ENCODE measurements at regions not wholly inside any gene's neighbourhood (a gene's known extent, or its start where the extent isn't known, plus 50 kb on each side); places are given as distances from the start of the nearest gene placed in this dataset.
"Not testable (repeated sequence)": the region's sequence is repeated elsewhere in the genome, so short reads cannot be mapped to it uniquely, and the experiment has no call there.

DNA sequence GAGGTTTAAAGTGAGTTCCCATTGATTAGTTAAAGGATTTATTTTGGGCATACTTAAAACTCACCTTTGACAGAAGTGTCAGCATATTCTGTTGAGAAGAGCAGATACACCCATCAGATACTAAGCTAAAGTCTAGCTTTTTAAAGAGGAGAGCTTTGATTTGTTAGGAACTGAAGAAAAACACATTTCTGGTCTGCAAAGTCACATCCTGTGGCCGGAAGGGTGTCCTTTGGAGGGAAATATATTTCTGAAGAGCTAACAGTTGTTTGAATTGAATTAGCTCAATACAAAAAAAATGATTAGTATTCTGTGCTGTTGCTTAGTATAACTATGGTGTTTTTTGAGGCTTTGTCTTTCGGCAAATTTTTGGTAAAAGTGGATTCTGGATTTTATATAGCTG is 302.7 kb downstream of the RFPL4B start:
- Mint-ChIP-seq H3K4me3 (no peak overlapping the region), H3K9me3 (no peaks in the 10 kb centered on the region), H3K27ac (no peak overlapping the region), H3K27me3 (no peaks in the 10 kb centered on the region), H3K36me3 (ENCODE audit: low read depth) (no peaks in the 10 kb centered on the region), H3K4me1 (ENCODE audit: low read depth) (no peaks in the 10 kb centered on the region)
- no peak for DNase-seq

- H3K36me3 Mint-ChIP-seq (ENCODE audit: low read depth): no peaks in the 10 kb centered on the region
- no peaks in the 10 kb centered on the region for H3K9me3 Mint-ChIP-seq
- no peak overlapping the region for H3K4me3 Mint-ChIP-seq
- no peak for DNase-seq
- H3K27ac Mint-ChIP-seq: no peak overlapping the region
- no peaks in the 10 kb centered on the region for H3K4me1 Mint-ChIP-seq (ENCODE audit: low read depth)
- H3K27me3 Mint-ChIP-seq: no peaks in the 10 kb centered on the region
Measured at GRCh38 chr6:112651239-112651638, 304.1 kb downstream of the RFPL4B start.

- Mint-ChIP-seq H3K9me3 (no peaks in the 10 kb centered on the region), H3K27me3 (no peaks in the 10 kb centered on the region), H3K36me3 (ENCODE audit: low read depth) (no peaks in the 10 kb centered on the region), H3K4me3 (no peak overlapping the region), H3K27ac (no peak overlapping the region), H3K4me1 (ENCODE audit: low read depth) (no peaks in the 10 kb centered on the region)
- DNase-seq: no peak
Measured at GRCh38 chr6:112659912-112660311, 312.8 kb downstream of the RFPL4B start.

GRCh38 chr6:112660626-112661025 is 313.5 kb downstream of the RFPL4B start:
- Mint-ChIP-seq H3K9me3 (no peaks in the 10 kb centered on the region), H3K27me3 (no peaks in the 10 kb centered on the region), H3K36me3 (ENCODE audit: low read depth) (no peaks in the 10 kb centered on the region), H3K4me3 (no peak overlapping the region), H3K4me1 (ENCODE audit: low read depth) (no peaks in the 10 kb centered on the region), H3K27ac (no peak overlapping the region)
- no peak for DNase-seq

GRCh38 chr6:112663698-112664097 is 316.6 kb downstream of the RFPL4B start:
- no peak overlapping the region for H3K27ac Mint-ChIP-seq
- H3K36me3 Mint-ChIP-seq (ENCODE audit: low read depth): no peaks in the 10 kb centered on the region
- H3K27me3 Mint-ChIP-seq: no peaks in the 10 kb centered on the region
- no peak overlapping the region for H3K4me3 Mint-ChIP-seq
- no peaks in the 10 kb centered on the region for H3K9me3 Mint-ChIP-seq
- DNase-seq: no peak
- H3K4me1 Mint-ChIP-seq (ENCODE audit: low read depth): no peaks in the 10 kb centered on the region

- H3K9me3 Mint-ChIP-seq: no peaks in the 10 kb centered on the region
- no peak overlapping the region for H3K4me3 Mint-ChIP-seq
- no peak for DNase-seq
- no peak overlapping the region for H3K27ac Mint-ChIP-seq
- H3K36me3 Mint-ChIP-seq (ENCODE audit: low read depth): no peaks in the 10 kb centered on the region
- H3K27me3 Mint-ChIP-seq: no peaks in the 10 kb centered on the region
- no peaks in the 10 kb centered on the region for H3K4me1 Mint-ChIP-seq (ENCODE audit: low read depth)
Measured at GRCh38 chr6:112665114-112665513, 318.0 kb downstream of the RFPL4B start.

- DNase-seq: no peak
- no peaks in the 10 kb centered on the region for H3K4me1 Mint-ChIP-seq (ENCODE audit: low read depth)
- no peak overlapping the region for H3K4me3 Mint-ChIP-seq
- H3K9me3 Mint-ChIP-seq: no peaks in the 10 kb centered on the region
- H3K27ac Mint-ChIP-seq: no peak overlapping the region
- no peaks in the 10 kb centered on the region for H3K27me3 Mint-ChIP-seq
- no peaks in the 10 kb centered on the region for H3K36me3 Mint-ChIP-seq (ENCODE audit: low read depth)
Measured at GRCh38 chr6:112665815-112666214, 318.7 kb downstream of the RFPL4B start.

DNA sequence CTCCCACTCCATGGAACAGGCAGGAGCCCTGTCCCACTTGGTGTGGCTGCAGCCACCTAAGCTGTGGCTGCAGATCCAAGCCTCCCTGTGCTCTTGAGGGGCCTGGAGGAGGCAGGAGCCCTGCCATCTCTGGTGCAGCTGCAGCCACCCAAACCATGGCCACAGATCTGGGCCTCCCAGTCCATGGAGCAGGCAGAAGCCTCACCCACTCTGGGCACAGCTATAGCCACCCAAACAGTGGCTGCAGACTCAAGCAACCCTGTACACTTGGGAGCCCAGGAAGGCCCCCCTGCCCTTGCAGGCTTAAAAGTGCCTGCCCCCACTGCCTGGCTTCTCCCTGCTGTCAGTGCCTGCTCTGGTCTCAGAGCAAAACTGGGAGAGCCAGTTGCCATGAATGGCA is 320.3 kb downstream of the RFPL4B start:
- DNase-seq: no peak
- no peaks in the 10 kb centered on the region for H3K36me3 Mint-ChIP-seq (ENCODE audit: low read depth)
- H3K4me3 Mint-ChIP-seq: no peak overlapping the region
- no peaks in the 10 kb centered on the region for H3K27me3 Mint-ChIP-seq
- H3K9me3 Mint-ChIP-seq: no peaks in the 10 kb centered on the region
- no peak overlapping the region for H3K27ac Mint-ChIP-seq
- H3K4me1 Mint-ChIP-seq (ENCODE audit: low read depth): no peaks in the 10 kb centered on the region

DNA sequence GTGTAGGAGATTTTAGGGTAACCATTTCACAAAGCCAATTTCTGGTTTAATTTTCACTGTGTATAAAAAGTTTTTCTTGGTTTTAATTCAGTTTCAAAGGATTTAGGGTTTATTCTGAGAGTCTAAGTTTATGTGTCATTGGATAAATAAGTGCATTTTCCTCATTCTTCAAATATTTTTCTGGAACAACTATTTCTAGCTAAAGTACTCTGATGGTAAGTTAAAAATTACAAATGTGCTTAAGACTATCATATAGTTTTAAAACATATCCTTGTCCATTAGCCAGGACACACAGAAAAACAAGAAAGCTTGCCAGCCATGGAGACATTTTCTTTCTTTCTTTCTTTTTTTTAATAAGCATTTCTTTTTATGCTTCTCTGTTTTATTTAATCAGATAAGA is 333.0 kb downstream of the RFPL4B start:
- Mint-ChIP-seq H3K4me1 (ENCODE audit: low read depth) (no peaks in the 10 kb centered on the region), H3K27ac (no peak overlapping the region), H3K36me3 (ENCODE audit: low read depth) (no peaks in the 10 kb centered on the region), H3K27me3 (no peaks in the 10 kb centered on the region), H3K4me3 (no peak overlapping the region), H3K9me3 (no peaks in the 10 kb centered on the region)
- no peak for DNase-seq

GRCh38 chr6:112682071-112682470 is 334.9 kb downstream of the RFPL4B start:
- Mint-ChIP-seq H3K27ac (no peak overlapping the region), H3K4me3 (no peak overlapping the region), H3K36me3 (ENCODE audit: low read depth) (no peaks in the 10 kb centered on the region), H3K4me1 (ENCODE audit: low read depth) (no peaks in the 10 kb centered on the region), H3K9me3 (no peaks in the 10 kb centered on the region), H3K27me3 (no peaks in the 10 kb centered on the region)
- no peak for DNase-seq

DNA sequence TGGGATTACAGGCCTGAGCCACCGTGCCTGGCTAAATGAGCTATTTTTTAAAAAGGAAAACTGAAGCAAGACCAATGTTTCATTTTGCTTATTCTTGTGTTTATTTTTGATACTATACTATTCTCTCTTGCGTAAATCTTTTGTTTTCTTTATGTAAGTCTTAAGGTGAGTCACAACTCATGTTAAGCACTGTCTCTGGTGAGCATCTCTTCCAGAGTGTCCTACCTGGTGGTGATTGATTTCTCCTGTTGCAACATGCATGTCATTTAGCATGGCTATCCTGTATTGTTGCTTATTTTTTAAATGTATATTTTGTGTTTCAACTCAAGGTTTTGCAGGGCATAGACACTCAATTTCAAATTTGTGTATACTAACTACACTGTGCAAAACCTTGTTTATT is 336.0 kb downstream of the RFPL4B start:
- H3K4me3 Mint-ChIP-seq: no peak overlapping the region
- no peaks in the 10 kb centered on the region for H3K36me3 Mint-ChIP-seq (ENCODE audit: low read depth)
- H3K27ac Mint-ChIP-seq: no peak overlapping the region
- no peaks in the 10 kb centered on the region for H3K4me1 Mint-ChIP-seq (ENCODE audit: low read depth)
- no peak for DNase-seq
- no peaks in the 10 kb centered on the region for H3K27me3 Mint-ChIP-seq
- H3K9me3 Mint-ChIP-seq: no peaks in the 10 kb centered on the region

GRCh38 chr6:112683926-112684325 is 336.8 kb downstream of the RFPL4B start:
- Mint-ChIP-seq H3K9me3 (no peaks in the 10 kb centered on the region), H3K4me3 (no peak overlapping the region), H3K27ac (no peak overlapping the region), H3K36me3 (ENCODE audit: low read depth) (no peaks in the 10 kb centered on the region), H3K4me1 (ENCODE audit: low read depth) (peaks cover 4% of the 10 kb centered on the region), H3K27me3 (no peaks in the 10 kb centered on the region)
- no peak for DNase-seq

DNA sequence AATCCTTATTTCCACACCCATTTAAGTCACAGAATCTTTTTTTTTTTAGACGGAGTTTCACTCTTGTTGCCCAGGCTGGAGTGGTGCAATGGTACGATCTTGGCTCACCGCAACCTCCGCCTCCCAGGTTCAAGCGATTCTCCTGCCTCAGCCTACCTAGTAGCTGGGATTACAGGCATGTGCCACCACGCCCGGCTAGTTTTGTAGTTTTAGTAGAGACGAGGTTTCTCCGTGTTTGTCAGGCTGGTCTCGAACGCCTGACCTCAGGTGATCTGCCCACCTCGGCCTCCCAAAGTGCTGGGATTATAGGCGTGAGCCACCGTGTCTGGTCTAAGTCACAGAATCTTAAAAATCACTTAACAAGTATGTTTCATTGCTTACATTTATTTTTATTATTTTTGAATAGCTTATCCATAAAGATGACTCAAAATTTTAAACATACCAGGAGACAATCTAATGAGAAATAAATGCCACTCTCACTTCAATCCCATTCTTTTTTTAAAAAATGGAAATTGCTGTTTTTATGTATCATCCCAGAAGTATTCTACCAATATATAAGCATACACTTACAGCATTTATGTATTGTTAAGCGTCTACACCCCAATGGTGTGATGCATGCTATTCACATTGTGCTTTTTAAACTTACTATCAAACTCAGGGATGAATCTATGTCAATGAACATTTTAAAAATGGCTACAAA is 338.5 kb downstream of the RFPL4B start:
- H3K9me3 Mint-ChIP-seq; H3K4me3 Mint-ChIP-seq; H3K4me1 Mint-ChIP-seq (ENCODE audit: low read depth); H3K36me3 Mint-ChIP-seq (ENCODE audit: low read depth); DNase-seq; H3K27me3 Mint-ChIP-seq; H3K27ac Mint-ChIP-seq: not testable (repeated sequence)

GRCh38 chr6:112688487-112689165 is 341.5 kb downstream of the RFPL4B start:
- DNase-seq; H3K9me3 Mint-ChIP-seq; H3K27ac Mint-ChIP-seq; H3K36me3 Mint-ChIP-seq (ENCODE audit: low read depth); H3K27me3 Mint-ChIP-seq; H3K4me3 Mint-ChIP-seq; H3K4me1 Mint-ChIP-seq (ENCODE audit: low read depth): not testable (repeated sequence)

- not testable (repeated sequence) for H3K4me3 Mint-ChIP-seq; H3K4me1 Mint-ChIP-seq (ENCODE audit: low read depth); DNase-seq; H3K36me3 Mint-ChIP-seq (ENCODE audit: low read depth); H3K9me3 Mint-ChIP-seq; H3K27me3 Mint-ChIP-seq; H3K27ac Mint-ChIP-seq
Measured at GRCh38 chr6:112689183-112689858, 342.2 kb downstream of the RFPL4B start.
